Upper lobe of right lung (tissue), 1 donor: ENCODE measurements at regions not wholly inside any gene's neighbourhood (a gene's known extent, or its start where the extent isn't known, plus 50 kb on each side); places are given as distances from the start of the nearest gene placed in this dataset.
"Not testable (repeated sequence)": the region's sequence is repeated elsewhere in the genome, so short reads cannot be mapped to it uniquely, and the experiment has no call there.

Experiments
- ATAC-seq: fragments of 200-7000 bp; cut with Tn5 transposase; one replicate; pipeline ENCODE4 v1.9.1; 2020; ENCODE audit warnings: mild to moderate bottlenecking, moderate library complexity
- DNase-seq: peaks from one replicate; pipeline ENCODE4 v3.0.0-alpha.2; 2020
- H3K27ac ChIP-seq: fragments of 200-600 bp; one replicate; pipeline ENCODE4 v1.8.0; 2022
- H3K27me3 ChIP-seq: fragments of 200-600 bp; one replicate; pipeline ENCODE4 v1.8.0; 2022; ENCODE audit warnings: mild to moderate bottlenecking
- H3K36me3 ChIP-seq: fragments of 200-600 bp; one replicate; pipeline ENCODE4 v1.8.0; 2022
- H3K4me1 ChIP-seq: fragments of 200-600 bp; one replicate; pipeline ENCODE4 v1.8.0; 2022
- H3K4me3 ChIP-seq: fragments of 200-600 bp; one replicate; pipeline ENCODE4 v1.8.0; 2022; ENCODE audit warnings: mild to moderate bottlenecking
- H3K9me3 ChIP-seq: fragments of 200-600 bp; one replicate; pipeline ENCODE4 v1.8.0; 2022
- CTCF ChIP-seq: fragments of 200-600 bp; IDR thresholded peaks from one replicate; pipeline ENCODE4 v1.8.0; 2022; ENCODE audit warnings: antibody characterized with exemption
- intact Hi-C: fragments of 100-400 bp; cut with DNase I; formaldehyde crosslinking; loops from one replicate; pipeline ENCODE4 v1.11.0; 2022
- donor health status: DM: no; HTN: yes; CAD: no; lungs with severe emphysema.

- intact Hi-C loops, result no loop called here
- DNase-seq (no peak), ATAC-seq (no peak)
- H3K4me3 ChIP-seq, result no peak overlapping the region
- H3K36me3 ChIP-seq, result no peaks in the 10 kb centered on the region
- H3K4me1 ChIP-seq, result no peaks in the 10 kb centered on the region
- no peak overlapping the region for H3K27ac ChIP-seq
- no peak for TF ChIP-seq CTCF
- no peaks in the 10 kb centered on the region for H3K27me3 ChIP-seq
- H3K9me3 ChIP-seq, result no peaks in the 10 kb centered on the region
Observed at GRCh38 chr10:65273115-65273514, 1652.7 kb upstream of the LRRTM3 start.

GRCh38 chr10:65275296-65275695, 1650.5 kb upstream of the LRRTM3 start:
- H3K27me3 ChIP-seq, result no peaks in the 10 kb centered on the region
- H3K9me3 ChIP-seq, result peaks cover under 1% of the 10 kb centered on the region
- H3K36me3 ChIP-seq, result no peaks in the 10 kb centered on the region
- no peak overlapping the region for H3K4me3 ChIP-seq
- ATAC-seq, result no peak
- H3K27ac ChIP-seq, result no peak overlapping the region
- TF ChIP-seq CTCF, result no peak
- DNase-seq, result no peak
- no peaks in the 10 kb centered on the region for H3K4me1 ChIP-seq
- intact Hi-C loops, result no loop called here

GRCh38 chr10:65284495-65285041, 1641.3 kb upstream of the LRRTM3 start:
- Histone ChIP-seq H3K27me3 (no peaks in the 10 kb centered on the region), H3K4me1 (no peaks in the 10 kb centered on the region), H3K36me3 (no peaks in the 10 kb centered on the region), H3K4me3 (no peak overlapping the region), H3K9me3 (peaks cover 5% of the 10 kb centered on the region), H3K27ac (no peak overlapping the region)
- DNase-seq (no peak), ATAC-seq (no peak)
- no peak for TF ChIP-seq CTCF
- intact Hi-C loops, result no loop called here

GRCh38 chr10:65285726-65286125, 1640.1 kb upstream of the LRRTM3 start:
- H3K36me3 ChIP-seq, H3K4me3 ChIP-seq, H3K4me1 ChIP-seq, DNase-seq, H3K27ac ChIP-seq, ATAC-seq, H3K27me3 ChIP-seq, intact Hi-C loops, H3K9me3 ChIP-seq: not testable (repeated sequence)

- H3K27me3 ChIP-seq, result no peaks in the 10 kb centered on the region
- no peak overlapping the region for H3K4me3 ChIP-seq
- DNase-seq (no peak), ATAC-seq (no peak)
- H3K27ac ChIP-seq, result no peak overlapping the region
- intact Hi-C loops, result no loop called here
- H3K36me3 ChIP-seq, result no peaks in the 10 kb centered on the region
- H3K4me1 ChIP-seq, result no peaks in the 10 kb centered on the region
- H3K9me3 ChIP-seq, result no peaks in the 10 kb centered on the region
- TF ChIP-seq CTCF, result no peak
Observed at GRCh38 chr10:65291286-65291685, 1634.5 kb upstream of the LRRTM3 start.

- no peak for DNase-seq
Observed at GRCh38 chr10:65292551-65292950, 1633.3 kb upstream of the LRRTM3 start.

More at GRCh38 chr10:65292551-65292950, 1633.3 kb upstream of the LRRTM3 start:
- H3K27me3 ChIP-seq, result no peaks in the 10 kb centered on the region
- H3K9me3 ChIP-seq, result no peaks in the 10 kb centered on the region
- H3K4me1 ChIP-seq, result no peaks in the 10 kb centered on the region
- ATAC-seq, result no peak
- H3K36me3 ChIP-seq, result no peaks in the 10 kb centered on the region
- intact Hi-C loops, result no loop called here
- no peak for TF ChIP-seq CTCF
- no peak overlapping the region for H3K27ac ChIP-seq
- no peak overlapping the region for H3K4me3 ChIP-seq
